ENCODE measurements at regions not wholly inside any gene's neighbourhood (a gene's known extent, or its start where the extent isn't known, plus 50 kb on each side); places are given as distances from the start of the nearest gene placed in this dataset.

DNA sequence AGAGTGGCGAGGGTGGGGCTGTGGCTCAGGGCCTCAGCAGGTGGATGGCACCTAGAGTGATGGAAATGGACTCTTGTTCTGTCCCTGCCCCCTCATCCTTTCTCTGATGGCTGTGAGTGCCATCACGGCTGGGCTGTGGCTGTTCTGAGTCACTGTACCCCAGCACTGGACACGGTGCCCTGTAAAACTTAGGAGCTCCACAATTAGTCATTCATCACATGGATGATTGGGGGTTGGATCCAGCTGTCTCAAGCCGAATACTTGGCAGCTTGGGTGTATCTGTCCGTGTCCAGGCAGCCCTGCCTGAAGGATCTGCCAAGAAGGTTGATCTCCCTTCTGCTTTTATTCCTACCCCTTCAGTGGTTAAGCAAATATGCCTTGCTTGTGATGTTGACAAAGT is 295.5 kb upstream of the EEF2KMT start:
- no peak for DNase-seq (ENCODE audit: insufficient read length, low spot score)
- FAIRE-seq = no peak
- TF ChIP-seq CTCF (IDR thresholded peaks at IDR 0.05; ENCODE audit: insufficient read depth, missing control alignments) = no peak

- FAIRE-seq (no peak), DNase-seq (ENCODE audit: insufficient read length, low spot score) (no peak)
- no peak for TF ChIP-seq CTCF (IDR thresholded peaks at IDR 0.05; ENCODE audit: insufficient read depth, missing control alignments)
These were observed 289.4 kb upstream of the EEF2KMT start for GRCh38 chr16:5386989-5387388.

DNA sequence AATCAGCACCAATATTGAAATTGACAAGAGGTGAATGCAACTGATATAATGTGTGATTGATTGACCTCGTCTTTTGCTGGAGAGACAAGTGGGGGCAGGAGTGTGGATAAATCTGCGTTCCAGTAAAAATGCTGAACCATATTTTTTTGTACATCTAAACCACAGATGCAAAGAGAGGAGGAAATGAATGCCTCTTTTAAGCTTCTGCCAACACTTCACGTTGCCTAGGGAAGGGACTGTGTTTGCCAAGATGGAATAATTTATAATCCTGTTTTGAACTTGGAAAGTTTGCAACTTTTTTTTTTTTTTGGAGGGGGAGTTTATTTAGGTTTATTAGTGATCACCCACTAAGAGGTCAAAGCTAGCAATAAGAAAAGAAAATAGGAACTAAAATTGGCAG is 288.2 kb upstream of the EEF2KMT start:
- FAIRE-seq = no peak

DNA sequence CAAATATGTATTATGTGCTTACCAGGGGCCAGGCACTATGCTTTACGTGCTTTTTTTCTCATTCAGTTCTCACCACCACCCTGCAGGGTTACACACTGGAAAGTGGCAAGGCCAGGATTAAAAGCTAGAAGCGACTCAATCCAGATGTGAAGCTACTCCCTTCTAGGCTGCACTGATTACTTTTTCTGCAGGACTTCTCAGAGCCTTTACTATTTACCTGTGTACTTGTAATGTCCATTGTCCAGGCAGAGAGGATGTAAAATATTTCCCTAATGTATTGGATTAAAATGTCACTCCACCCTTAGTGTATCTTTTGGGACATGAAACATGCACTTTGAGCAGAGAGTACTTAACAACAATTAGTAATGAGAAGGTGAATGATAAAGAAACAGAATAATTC is 287.5 kb upstream of the EEF2KMT start:
- FAIRE-seq (no peak), DNase-seq (ENCODE audit: insufficient read length, low spot score) (no peak)
- TF ChIP-seq CTCF (IDR thresholded peaks at IDR 0.05; ENCODE audit: insufficient read depth, missing control alignments) = no peak

More for the DNA sequence above, 288.2 kb upstream of the EEF2KMT start:
- no peak for DNase-seq (ENCODE audit: insufficient read length, low spot score)
- TF ChIP-seq CTCF (IDR thresholded peaks at IDR 0.05; ENCODE audit: insufficient read depth, missing control alignments) = no peak

DNA sequence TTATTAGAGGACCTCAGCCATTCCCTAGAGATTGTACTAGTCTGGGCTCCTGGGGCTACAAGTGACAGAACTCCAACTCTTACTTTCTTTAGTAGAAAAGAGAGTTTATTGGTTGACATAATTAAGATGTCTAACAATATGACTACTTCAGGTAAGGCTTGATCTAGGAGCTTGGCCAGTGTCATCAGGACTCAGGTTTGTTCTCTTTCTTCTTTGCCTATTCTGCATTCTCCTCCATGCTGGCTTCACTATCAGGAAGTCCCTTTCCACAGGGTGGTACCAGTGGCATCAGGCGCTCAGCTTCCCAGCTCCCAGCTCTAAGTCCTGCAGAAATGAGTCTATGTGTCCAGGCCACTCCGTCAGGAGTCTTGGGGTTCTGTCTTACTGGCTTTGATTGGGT is 286.1 kb upstream of the EEF2KMT start:
- no peak for FAIRE-seq
- DNase-seq (ENCODE audit: insufficient read length, low spot score) = no peak
- no peak for TF ChIP-seq CTCF (IDR thresholded peaks at IDR 0.05; ENCODE audit: insufficient read depth, missing control alignments)

- FAIRE-seq = no peak
- TF ChIP-seq CTCF (IDR thresholded peaks at IDR 0.05; ENCODE audit: insufficient read depth, missing control alignments) = no peak
- DNase-seq (ENCODE audit: insufficient read length, low spot score) = no peak
These were observed 284.9 kb upstream of the EEF2KMT start for GRCh38 chr16:5382484-5382883.

DNA sequence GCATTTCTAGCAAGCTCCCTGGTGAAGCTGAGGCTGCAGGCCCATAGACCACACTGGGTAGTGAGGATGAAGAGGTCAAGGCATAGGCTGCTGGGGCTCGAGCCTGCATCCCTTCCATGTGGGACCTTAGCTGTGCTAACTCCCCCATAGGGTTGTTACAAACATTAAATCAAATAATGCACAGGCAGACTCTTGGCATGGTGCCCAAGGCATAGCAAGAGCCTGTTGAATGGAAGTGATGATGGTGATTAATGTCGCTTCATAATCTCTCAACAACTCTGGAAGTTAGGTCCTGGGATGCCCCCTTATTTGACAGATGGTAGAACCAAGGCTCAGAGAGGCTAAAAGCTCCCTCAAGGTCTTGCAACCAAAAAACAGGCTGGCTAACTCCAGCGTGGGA is 283.9 kb upstream of the EEF2KMT start:
- DNase-seq (ENCODE audit: insufficient read length, low spot score) = no peak
- no peak for TF ChIP-seq CTCF (IDR thresholded peaks at IDR 0.05; ENCODE audit: insufficient read depth, missing control alignments)
- no peak for FAIRE-seq
